Nephron (organoid): ENCODE measurements at regions not wholly inside any gene's neighbourhood (a gene's known extent, or its start where the extent isn't known, plus 50 kb on each side); places are given as distances from the start of the nearest gene placed in this dataset.

Experiments used
- H3K27ac Mint-ChIP-seq, 3 experiments: 2 replicates each; pipeline ENCODE4 v1.8.0; 2020; ENCODE audit warnings: mixed read lengths in 3 of 3, mild to moderate bottlenecking in 2 of 3, moderate library complexity in 1 of 3
- H3K27me3 Mint-ChIP-seq: 2 replicates; pipeline ENCODE4 v1.8.0; 2021; ENCODE audit warnings: low read depth, mild to moderate bottlenecking, moderate library complexity, mixed read lengths
- H3K36me3 Mint-ChIP-seq: 2 replicates; pipeline ENCODE4 v1.8.0; 2020; ENCODE audit warnings: low read depth, mixed read lengths
- H3K4me1 Mint-ChIP-seq: 2 replicates; pipeline ENCODE4 v1.8.0; 2020; ENCODE audit warnings: mixed read lengths
- H3K4me3 Mint-ChIP-seq, 3 experiments: 2 replicates each; pipeline ENCODE4 v1.8.0; 2020; ENCODE audit warnings: mild to moderate bottlenecking in 3 of 3, mixed read lengths in 3 of 3, moderate library complexity in 2 of 3
- H3K9me3 Mint-ChIP-seq: 2 replicates; pipeline ENCODE4 v1.8.0; 2020; ENCODE audit warnings: mixed read lengths
- CTCF ChIP-seq, 3 experiments: fragments of 200-600 bp; sonication (generic); IDR thresholded peaks; one replicate each; pipeline ENCODE4 v1.5.0; 2021; ENCODE audit warnings: antibody characterized with exemption in 3 of 3; ENCODE audit not compliant: unreplicated experiment in 3 of 3

DNA sequence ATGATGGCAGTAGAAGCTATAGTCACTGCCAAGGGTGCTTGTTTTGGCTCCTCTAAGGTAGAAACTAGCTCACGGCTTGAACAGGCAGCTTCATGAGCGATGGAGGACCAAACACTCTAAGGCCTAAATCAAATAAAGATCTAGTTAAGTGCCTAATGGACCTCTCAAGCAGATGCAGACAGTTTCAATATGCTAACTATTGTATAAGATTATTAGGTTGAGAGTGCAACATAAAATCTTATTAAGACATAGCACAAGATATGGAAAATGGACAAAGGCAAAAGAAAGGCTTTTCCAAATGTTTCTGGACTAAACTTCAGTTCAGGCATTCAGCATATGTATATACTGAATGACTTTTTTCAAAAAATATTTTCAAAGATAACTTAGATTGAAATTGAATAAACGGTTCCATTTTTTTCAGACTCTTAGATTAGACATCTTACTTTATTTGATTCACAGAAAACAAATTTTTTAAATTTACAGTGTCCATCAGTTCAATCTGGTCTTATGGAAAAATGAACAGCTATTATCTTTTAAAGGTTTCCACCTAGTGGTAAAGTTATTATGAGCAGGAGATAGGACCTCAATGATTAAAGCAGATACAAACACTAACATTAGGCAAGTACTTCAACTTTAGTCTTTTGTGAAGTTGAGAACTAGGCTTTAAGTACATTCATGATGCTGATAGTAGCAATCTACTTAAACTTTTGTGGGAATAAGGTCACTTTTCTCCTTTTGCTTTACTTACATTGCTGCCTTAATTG, 1167.7 kb downstream of the MAT2B start:
- Mint-ChIP-seq H3K27ac (no peak overlapping the region), H3K36me3 (no peaks in the 10 kb centered on the region), H3K4me1 (no peaks in the 10 kb centered on the region), H3K9me3 (peaks cover 4% of the 10 kb centered on the region), H3K4me3 (no peak overlapping the region), H3K27me3 (no peaks in the 10 kb centered on the region)
- peak; percentile 33 to 44 (median 40) for TF ChIP-seq CTCF (IDR thresholded peaks at IDR 0.05; ENCODE audit: unreplicated experiment in 3 of 3)

DNA sequence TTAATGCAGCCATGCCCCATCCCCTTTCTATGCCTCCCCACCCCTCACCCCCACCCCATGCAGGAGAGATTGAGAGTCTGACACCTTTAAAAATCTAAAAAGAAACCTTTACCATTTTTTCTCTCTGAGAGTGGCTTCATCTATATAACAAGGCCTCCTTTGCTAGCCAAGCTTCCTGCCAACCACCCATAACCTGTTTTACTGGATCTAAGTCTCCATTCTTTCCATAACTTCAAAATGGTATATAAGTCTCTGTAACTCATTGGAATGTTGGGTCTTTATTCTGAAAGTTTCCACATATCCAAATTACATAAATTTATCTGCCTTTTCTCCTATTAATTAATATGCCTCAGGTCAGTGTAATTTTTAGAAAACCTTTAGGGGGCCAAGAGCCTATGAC, 1174.0 kb downstream of the MAT2B start:
- H3K36me3 Mint-ChIP-seq: no peaks in the 10 kb centered on the region
- no peak overlapping the region for H3K27ac Mint-ChIP-seq
- no peak for TF ChIP-seq CTCF (IDR thresholded peaks at IDR 0.05; ENCODE audit: unreplicated experiment in 3 of 3)
- no peak overlapping the region for H3K4me3 Mint-ChIP-seq
- H3K4me1 Mint-ChIP-seq: peaks cover 7% of the 10 kb centered on the region
- peaks cover 4% of the 10 kb centered on the region for H3K9me3 Mint-ChIP-seq
- no peaks in the 10 kb centered on the region for H3K27me3 Mint-ChIP-seq

DNA sequence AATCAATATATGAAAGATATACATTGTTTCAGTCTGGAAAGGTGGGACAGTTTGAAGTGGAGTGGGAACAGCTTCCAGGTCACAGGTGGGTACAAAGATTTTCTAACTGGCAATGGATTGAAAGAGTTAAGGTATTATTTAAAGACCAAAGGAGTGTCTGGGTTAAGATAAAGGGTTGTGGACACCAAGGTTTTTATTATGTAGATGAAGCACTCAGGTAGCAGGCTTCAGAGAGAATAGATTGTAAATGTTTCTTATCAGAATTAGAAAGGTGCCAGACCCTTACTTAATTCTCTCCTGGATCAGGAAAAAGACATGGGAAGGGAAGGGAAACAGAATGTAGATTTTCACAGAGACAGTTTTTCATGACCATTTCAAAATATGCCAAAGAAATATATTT, 1174.8 kb downstream of the MAT2B start:
- H3K27ac Mint-ChIP-seq: no peak overlapping the region
- TF ChIP-seq CTCF (IDR thresholded peaks at IDR 0.05; ENCODE audit: unreplicated experiment in 3 of 3): no peak
- no peaks in the 10 kb centered on the region for H3K36me3 Mint-ChIP-seq
- H3K4me1 Mint-ChIP-seq: peaks cover 7% of the 10 kb centered on the region
- H3K4me3 Mint-ChIP-seq: no peak overlapping the region
- no peaks in the 10 kb centered on the region for H3K27me3 Mint-ChIP-seq
- peaks cover 4% of the 10 kb centered on the region for H3K9me3 Mint-ChIP-seq

- peak overlapping the region in 1 of 3 experiments; percentile 48 for H3K27ac Mint-ChIP-seq
Measured at GRCh38 chr5:164680812-164681520, 1175.5 kb downstream of the MAT2B start.

DNA sequence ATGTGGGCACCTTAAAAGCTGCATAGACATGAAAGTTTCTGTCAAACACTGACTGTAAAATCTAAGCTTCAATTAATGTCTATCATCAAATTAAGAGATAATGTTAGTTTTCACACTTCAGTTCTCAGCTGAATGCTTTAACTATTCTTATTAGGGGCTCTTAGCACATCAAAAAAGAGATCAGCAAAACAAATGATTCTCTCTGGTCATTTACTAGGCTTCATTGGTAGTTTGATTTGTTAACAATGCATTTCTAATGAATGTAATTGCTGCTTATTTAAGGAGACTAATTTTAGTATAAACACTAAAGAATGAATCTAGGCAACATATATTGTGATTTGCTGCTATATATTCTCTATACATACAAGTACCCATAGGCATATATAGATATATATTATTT, 1182.0 kb downstream of the MAT2B start:
- H3K4me1 Mint-ChIP-seq: no peaks in the 10 kb centered on the region
- H3K4me3 Mint-ChIP-seq: no peak overlapping the region
- H3K9me3 Mint-ChIP-seq: peaks cover 3% of the 10 kb centered on the region
- H3K27ac Mint-ChIP-seq: no peak overlapping the region
- no peak for TF ChIP-seq CTCF (IDR thresholded peaks at IDR 0.05; ENCODE audit: unreplicated experiment in 3 of 3)
- H3K36me3 Mint-ChIP-seq: no peaks in the 10 kb centered on the region
- H3K27me3 Mint-ChIP-seq: no peaks in the 10 kb centered on the region

More at GRCh38 chr5:164680812-164681520, 1175.5 kb downstream of the MAT2B start:
- Mint-ChIP-seq H3K36me3 (no peaks in the 10 kb centered on the region), H3K9me3 (peaks cover 4% of the 10 kb centered on the region), H3K4me3 (no peak overlapping the region), H3K4me1 (peaks cover 7% of the 10 kb centered on the region), H3K27me3 (no peaks in the 10 kb centered on the region)
- TF ChIP-seq CTCF (IDR thresholded peaks at IDR 0.05; ENCODE audit: unreplicated experiment in 3 of 3): no peak
